ENCODE measurements at regions not wholly inside any gene's neighbourhood (a gene's known extent, or its start where the extent isn't known, plus 50 kb on each side); places are given as distances from the start of the nearest gene placed in this dataset.

GRCh38 chr10:131757285-131758058, 143.3 kb upstream of the PPP2R2D start (continued):
- TF ChIP-seq ZNF746 (CRISPR knock-in tag; IDR thresholded peaks at IDR 0.05), result no peak

- in situ Hi-C loops (cut with HindIII; ENCODE audit: extremely low pct_ligation_motif_present, low pct_unique_long_range_greater_than_20kb), result no loop called here
- no peak for FAIRE-seq
- H3K27me3 ChIP-seq (ENCODE audit: control insufficient read depth in 1 of 2, insufficient read depth in 2 of 2, low read length in 2 of 2), result peaks cover 3 to 10% of the 10 kb centered on the region in 2 experiments; a peak in 4 of 5 replicates
- TF ChIP-seq NFAT5 (CRISPR knock-in tag; IDR thresholded peaks at IDR 0.05) (no peak), ATF7 (IDR thresholded peaks at IDR 0.05) (no peak), ATF7 (CRISPR knock-in tag; IDR thresholded peaks at IDR 0.05) (no peak), ZMAT3 (CRISPR knock-in tag; conservative IDR thresholded peaks at IDR 0.05) (no peak), MYPOP (CRISPR knock-in tag; IDR thresholded peaks at IDR 0.05) (no peak), GPBP1L1 (CRISPR knock-in tag; IDR thresholded peaks at IDR 0.05) (no peak), PRPF4 (IDR thresholded peaks at IDR 0.05; ENCODE audit: low read depth, low read length, poor library complexity, severe bottlenecking) (no peak), MBD4 (IDR thresholded peaks at IDR 0.05; ENCODE audit: borderline replicate concordance, low read length) (no peak), ZNF710 (CRISPR knock-in tag; IDR thresholded peaks at IDR 0.05; ENCODE audit: borderline replicate concordance) (no peak)
Measured at GRCh38 chr10:131758062-131758938, 142.5 kb upstream of the PPP2R2D start.

More at GRCh38 chr10:131758062-131758938, 142.5 kb upstream of the PPP2R2D start:
- Histone ChIP-seq H3K27ac (ENCODE audit: extremely low read length, insufficient read depth, low read length) (no peak overlapping the region), H3K4me3 (replicated peaks in 1 of 3; ENCODE audit: insufficient read depth in 1 of 3, low read depth in 2 of 3, low read length in 3 of 3) (no peak overlapping the region), H2AFZ (ENCODE audit: low read length) (no peak overlapping the region), H4K20me1 (ENCODE audit: insufficient read depth, low read length) (no peaks in the 10 kb centered on the region), H3K9ac (ENCODE audit: insufficient read depth, low read depth, low read length) (no peak overlapping the region), H3K4me1 (ENCODE audit: insufficient read depth, low read length) (peaks cover 15% of the 10 kb centered on the region; the same call in 1 of the 2 replicates), H3K36me3 (replicated peaks in 1 of 2; ENCODE audit: control insufficient read depth in 1 of 2, insufficient read depth in 2 of 2, low read length in 2 of 2) (no peaks in the 10 kb centered on the region), H3K79me2 (ENCODE audit: insufficient read depth, low read length) (no peaks in the 10 kb centered on the region), H3K9me3 (ENCODE audit: low read length) (no peaks in the 10 kb centered on the region), H3K4me2 (ENCODE audit: low read depth, low read length) (no peak overlapping the region)
- no peak for DNase-seq (ENCODE audit: low spot score)
- WGBS (ENCODE audit: low lambda C conversion rate), result 77% methylated on average over 18 of the region's 18 CpGs
- POLR2A ChIA-PET, result no interaction called here
- CTCF ChIA-PET (ENCODE audit: low intra/inter-chr PET ratio, low total read pairs), result no interaction called here
- intact Hi-C loops (cut with micrococcal nuclease; ENCODE audit: unreplicated experiment), result no loop called here
- BruUV-seq (replicated peaks), result no TSS peak
- ATAC-seq, result no peak; the same call in 2 of the 3 replicates
